ENCODE measurements at regions not wholly inside any gene's neighbourhood (a gene's known extent, or its start where the extent isn't known, plus 50 kb on each side); places are given as distances from the start of the nearest gene placed in this dataset.

DNA sequence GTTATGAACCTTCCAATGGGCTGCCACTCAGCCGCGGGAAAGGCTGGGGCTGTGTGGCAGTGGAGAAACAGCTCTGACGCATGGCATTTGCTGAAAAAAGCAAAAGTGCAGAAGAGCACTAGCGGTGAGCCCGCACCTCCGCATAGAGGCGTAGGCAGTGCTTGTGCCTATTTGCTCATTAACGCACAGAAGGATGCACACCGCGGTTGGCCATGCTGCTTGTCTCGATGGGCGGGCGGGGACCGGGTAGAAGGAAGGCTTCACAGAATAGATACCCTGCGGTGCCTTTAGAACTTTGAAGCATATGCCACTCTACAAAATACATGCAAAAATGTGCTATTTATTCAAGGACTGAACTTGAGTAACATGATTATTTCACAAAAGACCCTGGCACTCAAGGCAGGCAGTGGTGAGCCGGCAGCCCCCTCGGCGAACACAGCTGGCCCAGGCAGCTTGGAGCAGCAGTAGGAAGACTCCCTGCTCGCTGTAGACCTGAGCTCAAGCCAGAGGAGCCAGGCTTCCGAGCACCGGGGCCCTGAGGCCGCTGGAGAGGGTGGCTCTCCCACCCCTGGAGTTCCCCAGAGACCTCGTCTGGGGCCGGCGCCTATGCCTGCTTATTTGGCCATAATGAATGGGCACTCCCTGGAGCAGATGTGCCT is 71.5 kb downstream of the SIK1 start:
- peaks cover 64% of the 10 kb centered on the region for H3K4me1 ChIP-seq (ENCODE audit: insufficient read depth, low read length, severe bottlenecking)
- H2AFZ ChIP-seq (ENCODE audit: low read length) = no peak overlapping the region
- H3K27ac ChIP-seq (ENCODE audit: low read depth, low read length, poor library complexity, severe bottlenecking) = peak overlapping the region; percentile 97
- no peak for TF ChIP-seq CTCF (IDR thresholded peaks at IDR 0.05; ENCODE audit: low read length)
- no peak for TF ChIP-seq EZH2 (IDR thresholded peaks at IDR 0.05; ENCODE audit: borderline replicate concordance, low read length)
- no peaks in the 10 kb centered on the region for H3K9me2 ChIP-seq (ENCODE audit: low read depth, low read length)
- H3F3A ChIP-seq (ENCODE audit: insufficient read depth, low read length) = no peaks in the 10 kb centered on the region; the same call in 1 of the 2 replicates
- H4K20me1 ChIP-seq (ENCODE audit: insufficient read depth, low read length) = no peaks in the 10 kb centered on the region
- H3K36me3 ChIP-seq (ENCODE audit: insufficient read depth, low read length) = no peaks in the 10 kb centered on the region
- peak overlapping the region; percentile 20; the same call in 1 of the 2 replicates for H3K9ac ChIP-seq (ENCODE audit: low read length)
- H3K79me2 ChIP-seq (ENCODE audit: insufficient read depth, low read length) = no peaks in the 10 kb centered on the region
- no peaks in the 10 kb centered on the region for H3K9me3 ChIP-seq (ENCODE audit: low read length)
- no peaks in the 10 kb centered on the region for H3K27me3 ChIP-seq (ENCODE audit: insufficient read depth, low read length)
- H3K4me3 ChIP-seq (ENCODE audit: low read depth, low read length, poor library complexity, severe bottlenecking) = peak overlapping the region; percentile 20
- H3K4me2 ChIP-seq (ENCODE audit: low read length) = peak overlapping the region; percentile 64

- no peaks in the 10 kb centered on the region for H3K9me3 ChIP-seq (ENCODE audit: low read length)
- no peaks in the 10 kb centered on the region for H3K79me2 ChIP-seq (ENCODE audit: insufficient read depth, low read length)
- peak overlapping the region; percentile 97 for H3K27ac ChIP-seq (ENCODE audit: low read depth, low read length, poor library complexity, severe bottlenecking)
- no peak overlapping the region for H2AFZ ChIP-seq (ENCODE audit: low read length)
- no peak for TF ChIP-seq EZH2 (IDR thresholded peaks at IDR 0.05; ENCODE audit: borderline replicate concordance, low read length)
- no peak for TF ChIP-seq CTCF (IDR thresholded peaks at IDR 0.05; ENCODE audit: low read length)
- H3K4me1 ChIP-seq (ENCODE audit: insufficient read depth, low read length, severe bottlenecking) = peaks cover 56% of the 10 kb centered on the region
- peak overlapping the region; percentile 58 for H3K4me3 ChIP-seq (ENCODE audit: low read depth, low read length, poor library complexity, severe bottlenecking)
- H3K9ac ChIP-seq (ENCODE audit: low read length) = peak overlapping the region; percentile 75; the same call in 1 of the 2 replicates
- H4K20me1 ChIP-seq (ENCODE audit: insufficient read depth, low read length) = no peaks in the 10 kb centered on the region
- peak overlapping the region; percentile 64 for H3K4me2 ChIP-seq (ENCODE audit: low read length)
- H3K9me2 ChIP-seq (ENCODE audit: low read depth, low read length) = no peaks in the 10 kb centered on the region
- H3K27me3 ChIP-seq (ENCODE audit: insufficient read depth, low read length) = no peaks in the 10 kb centered on the region
- no peaks in the 10 kb centered on the region; the same call in 1 of the 2 replicates for H3F3A ChIP-seq (ENCODE audit: insufficient read depth, low read length)
- H3K36me3 ChIP-seq (ENCODE audit: insufficient read depth, low read length) = no peaks in the 10 kb centered on the region
Measured at GRCh38 chr21:43354666-43355065, 72.3 kb downstream of the SIK1 start.

DNA sequence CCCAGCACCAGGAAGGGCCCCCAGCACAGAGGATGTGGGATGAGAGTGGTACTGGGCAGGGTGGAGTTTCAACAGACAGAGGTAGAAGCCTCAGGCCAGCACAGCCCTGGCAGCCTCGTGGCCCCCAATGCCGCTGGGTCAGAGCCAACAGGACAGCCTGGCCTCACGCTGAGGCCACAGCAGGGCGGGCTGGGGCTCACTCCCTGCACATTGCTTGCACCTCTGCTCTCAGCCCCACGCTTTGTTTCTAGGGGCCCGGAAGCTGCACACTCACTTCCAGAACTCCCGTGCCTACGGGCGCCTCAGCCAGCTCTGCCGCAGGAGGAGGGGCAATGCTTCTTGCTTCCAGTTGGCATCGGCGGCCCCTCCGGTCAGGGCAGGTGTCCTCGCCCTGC is 72.9 kb downstream of the SIK1 start:
- Histone ChIP-seq H3K36me3 (ENCODE audit: insufficient read depth, low read length) (no peaks in the 10 kb centered on the region), H3K9me2 (ENCODE audit: low read depth, low read length) (no peaks in the 10 kb centered on the region), H3K9ac (ENCODE audit: low read length) (peak overlapping the region; percentile 75), H3F3A (ENCODE audit: insufficient read depth, low read length) (no peaks in the 10 kb centered on the region; the same call in 1 of the 2 replicates), H3K4me2 (ENCODE audit: low read length) (peak overlapping the region; percentile 64), H3K4me1 (ENCODE audit: insufficient read depth, low read length, severe bottlenecking) (peaks cover 50% of the 10 kb centered on the region), H3K27me3 (ENCODE audit: insufficient read depth, low read length) (no peaks in the 10 kb centered on the region), H4K20me1 (ENCODE audit: insufficient read depth, low read length) (no peaks in the 10 kb centered on the region), H3K27ac (ENCODE audit: low read depth, low read length, poor library complexity, severe bottlenecking) (peak overlapping the region; percentile 97), H3K79me2 (ENCODE audit: insufficient read depth, low read length) (no peaks in the 10 kb centered on the region), H2AFZ (ENCODE audit: low read length) (no peak overlapping the region), H3K9me3 (ENCODE audit: low read length) (no peaks in the 10 kb centered on the region), H3K4me3 (ENCODE audit: low read depth, low read length, poor library complexity, severe bottlenecking) (peak overlapping the region; percentile 58)
- TF ChIP-seq EZH2 (IDR thresholded peaks at IDR 0.05; ENCODE audit: borderline replicate concordance, low read length) (no peak), CTCF (IDR thresholded peaks at IDR 0.05; ENCODE audit: low read length) (no peak)
